Right ventricle myocardium inferior (tissue), 1 donor: ENCODE measurements at regions not wholly inside any gene's neighbourhood (a gene's known extent, or its start where the extent isn't known, plus 50 kb on each side); places are given as distances from the start of the nearest gene placed in this dataset.
"Not testable (repeated sequence)": the region's sequence is repeated elsewhere in the genome, so short reads cannot be mapped to it uniquely, and the experiment has no call there.

Experiments
- ATAC-seq: fragments of 200-7000 bp; cut with Tn5 transposase; one replicate; pipeline ENCODE4 v1.9.1; 2020; ENCODE audit warnings: mild to moderate bottlenecking, moderate library complexity
- DNase-seq: peaks from one replicate; pipeline ENCODE4 v3.0.0; 2021; ENCODE audit errors: missing footprints
- intact Hi-C: fragments of 100-400 bp; cut with DNase I; formaldehyde crosslinking; loops from one replicate; pipeline ENCODE4 v1.11.0; 2022
- donor health status: DM: no; HTN: yes; CAD: no; lungs with severe emphysema.

- ATAC-seq (no peak), DNase-seq (no peak)
- intact Hi-C loops = no loop called here
Observed at GRCh38 chrX:117843749-117844148, 272.9 kb downstream of the KLHL13 start.

- intact Hi-C loops = no loop called here
- ATAC-seq (no peak), DNase-seq (no peak)
Observed at GRCh38 chrX:117840645-117841044, 276.0 kb downstream of the KLHL13 start.

- DNase-seq (no peak), ATAC-seq (no peak)
- intact Hi-C loops = no loop called here
Observed at GRCh38 chrX:117839544-117839943, 277.1 kb downstream of the KLHL13 start.

- no peak for DNase-seq
- no peak for ATAC-seq
- intact Hi-C loops = no loop called here
Observed at GRCh38 chrX:117838581-117839331, 277.9 kb downstream of the KLHL13 start.

- ATAC-seq = no peak
- intact Hi-C loops = no loop called here
- DNase-seq = no peak
Observed at GRCh38 chrX:117835034-117835433, 281.6 kb downstream of the KLHL13 start.

- intact Hi-C loops = no loop called here
- ATAC-seq = no peak
- DNase-seq = no peak
Observed at GRCh38 chrX:117834076-117834475, 282.5 kb downstream of the KLHL13 start.

- DNase-seq, ATAC-seq, intact Hi-C loops: not testable (repeated sequence)
Observed at GRCh38 chrX:117821472-117821871, 295.1 kb downstream of the KLHL13 start.

- intact Hi-C loops = no loop called here
- DNase-seq (peak; percentile 20), ATAC-seq (no peak)
Observed at GRCh38 chrX:117808426-117808825, 308.2 kb downstream of the KLHL13 start.

GRCh38 chrX:117803463-117803862 lies 313.1 kb downstream of the KLHL13 start:
- no peak for ATAC-seq
- intact Hi-C loops = no loop called here
- DNase-seq = no peak

- no peak for DNase-seq
- ATAC-seq = no peak
- intact Hi-C loops = no loop called here
Observed at GRCh38 chrX:117788339-117788738, 328.3 kb downstream of the KLHL13 start.

- intact Hi-C loops = no loop called here
- DNase-seq (no peak), ATAC-seq (no peak)
Observed at GRCh38 chrX:117771384-117771783, 345.2 kb downstream of the KLHL13 start.

GRCh38 chrX:117768861-117769604 lies 347.6 kb downstream of the KLHL13 start:
- DNase-seq = peak; percentile 20
- intact Hi-C loops = no loop called here
- no peak for ATAC-seq

GRCh38 chrX:117765211-117765610 lies 351.4 kb downstream of the KLHL13 start:
- ATAC-seq = no peak
- intact Hi-C loops = no loop called here
- DNase-seq = no peak

GRCh38 chrX:117752745-117753144 lies 363.9 kb downstream of the KLHL13 start:
- intact Hi-C loops = no loop called here
- DNase-seq (no peak), ATAC-seq (no peak)

- intact Hi-C loops = no loop called here
Observed at GRCh38 chrX:117751155-117751554, 365.5 kb downstream of the KLHL13 start.

GRCh38 chrX:117744958-117745357 lies 371.7 kb downstream of the KLHL13 start:
- intact Hi-C loops = no loop called here
- DNase-seq (no peak), ATAC-seq (no peak)

More at GRCh38 chrX:117751155-117751554, 365.5 kb downstream of the KLHL13 start:
- ATAC-seq (no peak), DNase-seq (no peak)

- DNase-seq (no peak), ATAC-seq (no peak)
- intact Hi-C loops = no loop called here
Observed at GRCh38 chrX:117743469-117744251, 372.9 kb downstream of the KLHL13 start.

- intact Hi-C loops = no loop called here
- ATAC-seq = no peak
- DNase-seq = no peak
Observed at GRCh38 chrX:117713411-117713810, 403.2 kb downstream of the KLHL13 start.

- ATAC-seq (no peak), DNase-seq (no peak)
- intact Hi-C loops = no loop called here
Observed at GRCh38 chrX:117711782-117712181, 404.8 kb downstream of the KLHL13 start.
